Ishikawa (cell line): ENCODE measurements at regions not wholly inside any gene's neighbourhood (a gene's known extent, or its start where the extent isn't known, plus 50 kb on each side); places are given as distances from the start of the nearest gene placed in this dataset.

Source experiments
- CEBPB ChIP-seq: IDR thresholded peaks from 2 replicates; pipeline ENCODE4 v1.6.1; 2012
- CREB1 ChIP-seq: IDR thresholded peaks from 2 replicates; pipeline ENCODE4 v1.6.1; 2012; ENCODE audit warnings: low read depth
- EGR1 ChIP-seq: IDR thresholded peaks from 2 replicates; pipeline ENCODE4 v1.6.1; 2012
- EP300 ChIP-seq: IDR thresholded peaks from 2 replicates; pipeline ENCODE4 v1.6.1; 2012; ENCODE audit warnings: borderline replicate concordance
- FOXM1 ChIP-seq: IDR thresholded peaks from 2 replicates; pipeline ENCODE4 v1.6.1; 2012; ENCODE audit warnings: low read depth, borderline replicate concordance
- NFIC ChIP-seq: IDR thresholded peaks from 2 replicates; pipeline ENCODE4 v1.6.1; 2012
- RAD21 ChIP-seq: IDR thresholded peaks from 2 replicates; pipeline ENCODE4 v1.6.1; 2012; ENCODE audit warnings: low read depth
- TAF1 ChIP-seq: IDR thresholded peaks from 2 replicates; pipeline ENCODE4 v1.6.1; 2012; ENCODE audit warnings: low read depth, mild to moderate bottlenecking
- YY1 ChIP-seq: IDR thresholded peaks from 2 replicates; pipeline ENCODE4 v1.6.1; 2012; ENCODE audit warnings: low read depth
- ZBTB7A ChIP-seq: IDR thresholded peaks from 2 replicates; pipeline ENCODE4 v1.6.1; 2012; ENCODE audit warnings: low read depth
- TF ChIP-seq, protein P1 (sequence below): IDR thresholded peaks from 2 replicates; pipeline ENCODE4 v1.6.1; 2012; ENCODE audit warnings: low read depth, mild to moderate bottlenecking
- TF ChIP-seq, protein P2 (sequence below): IDR thresholded peaks from 2 replicates; pipeline ENCODE4 v1.6.1; 2012
- TF ChIP-seq, protein P3 (sequence below): IDR thresholded peaks from 2 replicates; pipeline ENCODE4 v1.6.1; 2012

DNA sequence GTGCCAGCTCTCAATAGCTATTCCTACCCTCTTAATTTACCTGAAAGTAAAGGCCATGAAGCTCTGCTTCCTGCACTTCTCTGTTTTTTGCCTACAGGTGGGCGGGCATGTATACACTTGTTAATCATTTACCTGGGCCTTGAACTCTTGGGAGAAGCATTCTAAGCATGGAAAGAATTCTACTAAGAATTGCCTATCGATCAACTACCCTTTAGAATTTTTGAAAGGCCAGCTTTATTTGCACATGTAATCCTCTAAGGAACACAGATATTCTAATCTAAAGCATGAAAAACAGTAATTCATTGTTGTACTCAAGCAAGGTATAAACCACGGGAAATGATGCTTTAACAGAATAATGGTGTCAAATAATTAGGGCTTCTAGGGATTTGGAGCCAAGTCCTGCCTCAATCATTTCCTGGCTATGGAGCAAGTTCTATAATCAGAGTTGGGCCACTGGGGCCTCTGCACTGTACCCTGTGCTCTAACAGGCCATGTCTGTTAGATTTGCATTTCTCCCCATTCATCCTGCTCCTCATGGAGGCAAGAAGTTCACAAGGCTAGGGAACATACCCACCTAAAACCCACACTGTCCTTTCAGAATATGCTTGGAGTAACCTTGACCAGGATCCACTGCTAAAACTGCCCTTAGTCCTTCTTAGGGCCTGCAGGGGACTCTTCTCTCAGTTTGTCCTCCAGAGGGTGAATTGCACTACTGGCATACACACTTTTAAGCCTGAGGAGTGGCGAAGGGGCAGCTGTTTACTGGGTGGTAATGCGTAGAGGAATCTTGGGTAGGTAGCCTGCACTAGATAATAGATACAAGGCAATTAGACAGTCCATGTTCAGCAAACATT, 276.4 kb upstream of the JAG1 start:
- no peak for TF ChIP-seq NFIC
- no peak for TF ChIP-seq CEBPB
- no peak for TF ChIP-seq YY1
- TF ChIP-seq RAD21: no peak
- no peak for TF ChIP-seq TAF1
- no peak for TF ChIP-seq FOXM1
- TF ChIP-seq CREB1: no peak
- TF ChIP-seq, protein P1, sequence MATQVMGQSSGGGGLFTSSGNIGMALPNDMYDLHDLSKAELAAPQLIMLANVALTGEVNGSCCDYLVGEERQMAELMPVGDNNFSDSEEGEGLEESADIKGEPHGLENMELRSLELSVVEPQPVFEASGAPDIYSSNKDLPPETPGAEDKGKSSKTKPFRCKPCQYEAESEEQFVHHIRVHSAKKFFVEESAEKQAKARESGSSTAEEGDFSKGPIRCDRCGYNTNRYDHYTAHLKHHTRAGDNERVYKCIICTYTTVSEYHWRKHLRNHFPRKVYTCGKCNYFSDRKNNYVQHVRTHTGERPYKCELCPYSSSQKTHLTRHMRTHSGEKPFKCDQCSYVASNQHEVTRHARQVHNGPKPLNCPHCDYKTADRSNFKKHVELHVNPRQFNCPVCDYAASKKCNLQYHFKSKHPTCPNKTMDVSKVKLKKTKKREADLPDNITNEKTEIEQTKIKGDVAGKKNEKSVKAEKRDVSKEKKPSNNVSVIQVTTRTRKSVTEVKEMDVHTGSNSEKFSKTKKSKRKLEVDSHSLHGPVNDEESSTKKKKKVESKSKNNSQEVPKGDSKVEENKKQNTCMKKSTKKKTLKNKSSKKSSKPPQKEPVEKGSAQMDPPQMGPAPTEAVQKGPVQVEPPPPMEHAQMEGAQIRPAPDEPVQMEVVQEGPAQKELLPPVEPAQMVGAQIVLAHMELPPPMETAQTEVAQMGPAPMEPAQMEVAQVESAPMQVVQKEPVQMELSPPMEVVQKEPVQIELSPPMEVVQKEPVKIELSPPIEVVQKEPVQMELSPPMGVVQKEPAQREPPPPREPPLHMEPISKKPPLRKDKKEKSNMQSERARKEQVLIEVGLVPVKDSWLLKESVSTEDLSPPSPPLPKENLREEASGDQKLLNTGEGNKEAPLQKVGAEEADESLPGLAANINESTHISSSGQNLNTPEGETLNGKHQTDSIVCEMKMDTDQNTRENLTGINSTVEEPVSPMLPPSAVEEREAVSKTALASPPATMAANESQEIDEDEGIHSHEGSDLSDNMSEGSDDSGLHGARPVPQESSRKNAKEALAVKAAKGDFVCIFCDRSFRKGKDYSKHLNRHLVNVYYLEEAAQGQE: no peak
- TF ChIP-seq, protein P2, sequence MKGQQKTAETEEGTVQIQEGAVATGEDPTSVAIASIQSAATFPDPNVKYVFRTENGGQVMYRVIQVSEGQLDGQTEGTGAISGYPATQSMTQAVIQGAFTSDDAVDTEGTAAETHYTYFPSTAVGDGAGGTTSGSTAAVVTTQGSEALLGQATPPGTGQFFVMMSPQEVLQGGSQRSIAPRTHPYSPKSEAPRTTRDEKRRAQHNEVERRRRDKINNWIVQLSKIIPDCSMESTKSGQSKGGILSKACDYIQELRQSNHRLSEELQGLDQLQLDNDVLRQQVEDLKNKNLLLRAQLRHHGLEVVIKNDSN: no peak
- TF ChIP-seq, protein P3, sequence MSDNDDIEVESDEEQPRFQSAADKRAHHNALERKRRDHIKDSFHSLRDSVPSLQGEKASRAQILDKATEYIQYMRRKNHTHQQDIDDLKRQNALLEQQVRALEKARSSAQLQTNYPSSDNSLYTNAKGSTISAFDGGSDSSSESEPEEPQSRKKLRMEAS: no peak
- TF ChIP-seq ZBTB7A: no peak
- TF ChIP-seq EGR1: no peak
- TF ChIP-seq EP300: no peak
